HG03066 (cell line): ENCODE measurements at regions not wholly inside any gene's neighbourhood (a gene's known extent, or its start where the extent isn't known, plus 50 kb on each side); places are given as distances from the start of the nearest gene placed in this dataset.
"Not testable (repeated sequence)": the region's sequence is repeated elsewhere in the genome, so short reads cannot be mapped to it uniquely, and the experiment has no call there.

Experiments
- ATAC-seq: cut with Tn5 transposase; IDR thresholded peaks from one replicate; pipeline ENCODE4 v1.9.1; 2021; ENCODE audit warnings: low read depth; ENCODE audit not compliant: unreplicated experiment

GRCh38 chr1:38760562-38760961 lies 99.0 kb downstream of the RRAGC start:
- ATAC-seq, result no peak

- ATAC-seq, result no peak
Measured at GRCh38 chr1:38758820-38759219, 100.8 kb downstream of the RRAGC start.

GRCh38 chr1:38746941-38747600 lies 112.5 kb downstream of the RRAGC start:
- ATAC-seq, result no peak

GRCh38 chr1:38746402-38746935 lies 113.1 kb downstream of the RRAGC start:
- ATAC-seq, result no peak

- no peak for ATAC-seq
Measured at GRCh38 chr1:38745476-38746401, 113.8 kb downstream of the RRAGC start.

- no peak for ATAC-seq
Measured at GRCh38 chr1:38744452-38745350, 114.9 kb downstream of the RRAGC start.

- ATAC-seq, result no peak
Measured at GRCh38 chr1:38743184-38743583, 116.4 kb downstream of the RRAGC start.

- ATAC-seq, result no peak
Measured at GRCh38 chr1:38741341-38741740, 118.2 kb downstream of the RRAGC start.

GRCh38 chr1:38740487-38740886 lies 119.1 kb downstream of the RRAGC start:
- ATAC-seq, result no peak

- no peak for ATAC-seq
Measured at GRCh38 chr1:38738207-38738606, 121.4 kb downstream of the RRAGC start.

GRCh38 chr1:38736399-38736798 lies 123.2 kb downstream of the RRAGC start:
- no peak for ATAC-seq

- no peak for ATAC-seq
Measured at GRCh38 chr1:38735651-38736161, 123.9 kb downstream of the RRAGC start.

- ATAC-seq, result no peak
Measured at GRCh38 chr1:38733761-38734160, 125.8 kb downstream of the RRAGC start.

- ATAC-seq, result no peak
Measured at GRCh38 chr1:38730511-38731397, 128.8 kb downstream of the RRAGC start.

- ATAC-seq, result no peak
Measured at GRCh38 chr1:38728585-38728908, 131.0 kb downstream of the RRAGC start.

- no peak for ATAC-seq
Measured at GRCh38 chr1:38727684-38728584, 131.6 kb downstream of the RRAGC start.

GRCh38 chr1:38725321-38725961 lies 134.1 kb downstream of the RRAGC start:
- not testable (repeated sequence) for ATAC-seq
